GM12878 (cell line): ENCODE measurements at regions not wholly inside any gene's neighbourhood (a gene's known extent, or its start where the extent isn't known, plus 50 kb on each side); places are given as distances from the start of the nearest gene placed in this dataset.

Source experiments
- ATAC-seq: fragments of 200-7000 bp; cut with Tn5 transposase; 3 replicates; pipeline ENCODE4 v1.9.1; 2020; ENCODE audit warnings: mild to moderate bottlenecking, moderate library complexity
- BruUV-seq: library from RNA; stranded (reverse); fragments of 400-500 nt; replicated peaks from 2 replicates; lab custom pipeline; 2021; lab: Mats Ljungman, UMichigan
- CTCF ChIA-PET: fragments of 300-600 bp; sonication (Branson Sonifier 250); formaldehyde crosslinking; extraction: SDS; loops from one replicate; lab custom pipeline; 2021; ENCODE audit warnings: inconsistent platforms; lab: Yijun Ruan, JAX
- POLR2A ChIA-PET: fragments of 350-600 bp; formaldehyde crosslinking; extraction: SDS; loops from one replicate; lab custom pipeline; 2021; ENCODE audit warnings: inconsistent platforms; lab: Charles Lee
- RAD21 ChIA-PET: fragments of 300-600 bp; sonication (Branson Sonifier 250); formaldehyde crosslinking; loops from one replicate; lab custom pipeline; 2023; ENCODE audit warnings: antibody characterized with exemption; ENCODE audit not compliant: unreplicated experiment; lab: Charles Lee
- SMC1A ChIA-PET: fragments of 300-600 bp; sonication (Branson Sonifier 250); formaldehyde crosslinking; loops from one replicate; lab custom pipeline; 2023; ENCODE audit not compliant: unreplicated experiment, uncharacterized antibody; lab: Charles Lee
- DNase-seq: peaks from one replicate; pipeline ENCODE4 v3.0.0-alpha.2; 2011; ENCODE audit warnings: low read depth, low spot score
- FAIRE-seq: peaks from 3 replicates; lab custom pipeline; 2011; peaks lifted over from hg19 to GRCh38; lab: Jason Lieb, UNC
- H2AFZ ChIP-seq: 2 replicates; pipeline ENCODE4 v1.6.0; 2011; ENCODE audit warnings: low read depth, low read length, control low read depth; ENCODE audit not compliant: control insufficient read depth
- H3K27ac ChIP-seq: 2 replicates; pipeline ENCODE4 v1.5.1; 2011; ENCODE audit warnings: control low read depth; ENCODE audit not compliant: control insufficient read depth, insufficient read depth
- H3K27me3 ChIP-seq, 2 experiments: replicated peaks in 1 of 2; 2 replicates each; pipeline versions ENCODE4 v1.6.0 to v1.6.1; 2011; ENCODE audit warnings: low read length in 1 of 2; ENCODE audit not compliant: control insufficient read depth in 2 of 2, insufficient read depth in 2 of 2
- H3K36me3 ChIP-seq, 2 experiments: 2 replicates each; pipeline ENCODE4 v1.5.1; 2011; ENCODE audit warnings: low read length in 1 of 2; ENCODE audit not compliant: control insufficient read depth in 2 of 2, insufficient read depth in 2 of 2
- H3K4me1 ChIP-seq: 2 replicates; pipeline ENCODE4 v1.6.1; 2011; ENCODE audit warnings: mild to moderate bottlenecking, low read length, moderate library complexity, mixed read lengths; ENCODE audit not compliant: control insufficient read depth, insufficient read depth
- H3K4me2 ChIP-seq: 2 replicates; pipeline ENCODE4 v1.6.0; 2011; ENCODE audit warnings: control low read depth; ENCODE audit not compliant: control insufficient read depth, insufficient read depth
- H3K4me3 ChIP-seq: fragments of 200-600 bp; sonication (generic); 2 replicates; pipeline ENCODE4 v1.5.1; 2016
- H3K79me2 ChIP-seq: 2 replicates; pipeline ENCODE4 v1.6.0; 2011; ENCODE audit warnings: low read length; ENCODE audit not compliant: control insufficient read depth, insufficient read depth
- H3K9ac ChIP-seq: 2 replicates; pipeline ENCODE4 v1.8.0; 2011; ENCODE audit warnings: low read length, control low read depth, mixed read lengths; ENCODE audit not compliant: control insufficient read depth, insufficient read depth
- H3K9me3 ChIP-seq: replicated peaks from 3 replicates; pipeline ENCODE4 v1.5.1; 2011; ENCODE audit warnings: mild to moderate bottlenecking, low read length; ENCODE audit not compliant: control insufficient read depth, insufficient read depth
- H4K20me1 ChIP-seq: 2 replicates; pipeline ENCODE4 v1.6.0; 2011; ENCODE audit not compliant: control insufficient read depth, insufficient read depth
- BCL3 ChIP-seq: IDR thresholded peaks from 2 replicates; pipeline ENCODE4 v1.6.1; 2011; ENCODE audit warnings: borderline replicate concordance, low read depth, mild to moderate bottlenecking, moderate library complexity, low read length; ENCODE audit not compliant: insufficient read depth, poor library complexity, severe bottlenecking
- IKZF1 ChIP-seq: fragments of 450-650 bp; conservative IDR thresholded peaks from 2 replicates; pipeline ENCODE4 v1.6.1; 2017; ENCODE audit warnings: antibody characterized with exemption, mild to moderate bottlenecking
- NFYA ChIP-seq: IDR thresholded peaks from 2 replicates; pipeline ENCODE4 v1.6.1; 2011; ENCODE audit warnings: low read depth, mild to moderate bottlenecking, low read length, improper control_type of control experiment, borderline replicate concordance
- REST ChIP-seq: IDR thresholded peaks from 2 replicates; pipeline ENCODE4 v1.6.1; 2012; ENCODE audit warnings: mild to moderate bottlenecking, low read depth, low read length
- ZNF217 ChIP-seq: fragments of 450-650 bp; IDR thresholded peaks from 2 replicates; pipeline ENCODE4 v1.6.1; 2017; ENCODE audit warnings: antibody characterized with exemption, mild to moderate bottlenecking
- ZNF24 ChIP-seq: fragments of 450-650 bp; IDR thresholded peaks from 2 replicates; pipeline ENCODE4 v1.6.1; 2017; ENCODE audit warnings: antibody characterized with exemption, mild to moderate bottlenecking
- ZNF274 ChIP-seq: IDR thresholded peaks from one replicate; pipeline ENCODE4 v1.8.0; 2011; ENCODE audit not compliant: insufficient read length, insufficient read depth
- ZNF687 ChIP-seq: fragments of 450-650 bp; IDR thresholded peaks from 2 replicates; pipeline ENCODE4 v1.6.1; 2017; ENCODE audit warnings: mild to moderate bottlenecking, moderate library complexity
- WGBS: methylation state at CpG from one replicate; pipeline ENCODE4 v1.1.6; 2016; ENCODE audit warnings: low lambda C conversion rate; ENCODE audit not compliant: insufficient replicate concordance, insufficient coverage; ENCODE audit errors: missing lambda C conversion rate; 5-methylcytosine and 5-hydroxymethylcytosine counted together
- in situ Hi-C: fragments of 300-500 bp; cut with MboI; formaldehyde crosslinking; loops from 9 replicates; pipeline ENCODE4 v1.14.3; 2018; ENCODE audit warnings: mixed read lengths
- intact Hi-C: fragments of 100-400 bp; cut with micrococcal nuclease; formaldehyde crosslinking; loops from one replicate; pipeline ENCODE4 v1.14.2; 2022; ENCODE audit not compliant: unreplicated experiment

- RAD21 ChIA-PET = no interaction called here
- H3K9me3 ChIP-seq = no peaks in the 10 kb centered on the region
- H3K79me2 ChIP-seq = no peaks in the 10 kb centered on the region
- in situ Hi-C loops = no loop called here
- peak; percentile 67 for TF ChIP-seq BCL3
- no peak for TF ChIP-seq ZNF274
- FAIRE-seq (no peak), DNase-seq (no peak), ATAC-seq (no peak)
- no peak overlapping the region for H3K9ac ChIP-seq
- no peak overlapping the region for H3K27ac ChIP-seq
- H3K36me3 ChIP-seq = no peaks in the 10 kb centered on the region
- intact Hi-C loops = no loop called here
- no peaks in the 10 kb centered on the region for H3K4me1 ChIP-seq
- SMC1A ChIA-PET = no interaction called here
- WGBS = 47% methylated on average over 5 of the region's 5 CpGs
- POLR2A ChIA-PET = no interaction called here
- H4K20me1 ChIP-seq = no peaks in the 10 kb centered on the region
- CTCF ChIA-PET = no interaction called here
- no peak overlapping the region for H3K4me2 ChIP-seq
- H2AFZ ChIP-seq = no peak overlapping the region
- H3K4me3 ChIP-seq = no peak overlapping the region
- H3K27me3 ChIP-seq = no peaks in the 10 kb centered on the region
- no TSS peak for BruUV-seq
Measured at GRCh38 chr13:103671547-103671946, 605.3 kb upstream of the SLC10A2 start.

GRCh38 chr13:103663996-103664395, 597.8 kb upstream of the SLC10A2 start:
- Histone ChIP-seq H3K9ac (no peak overlapping the region), H4K20me1 (no peaks in the 10 kb centered on the region), H3K4me1 (no peaks in the 10 kb centered on the region), H3K27ac (no peak overlapping the region), H3K36me3 (no peaks in the 10 kb centered on the region), H3K4me3 (no peak overlapping the region), H3K27me3 (no peaks in the 10 kb centered on the region), H3K9me3 (no peaks in the 10 kb centered on the region), H2AFZ (no peak overlapping the region), H3K4me2 (no peak overlapping the region), H3K79me2 (no peaks in the 10 kb centered on the region)
- POLR2A ChIA-PET = no interaction called here
- CTCF ChIA-PET = interaction anchor here (0.6 kb wide), 1 partner anchor 1108 kb away, joined by 3 read pairs; no protein-coding TSS in a partner anchor
- SMC1A ChIA-PET = no interaction called here
- in situ Hi-C loops = no loop called here
- DNase-seq = no peak
- intact Hi-C loops = no loop called here
- no TSS peak for BruUV-seq
- RAD21 ChIA-PET = no interaction called here
- ATAC-seq = no peak
- no peak for FAIRE-seq
- 32% methylated on average over 4 of the region's 4 CpGs for WGBS
- TF ChIP-seq ZNF24 (no peak), NFYA (no peak), ZNF687 (no peak), REST (no peak), IKZF1 (no peak), ZNF217 (no peak)
